GM13977 (cell line): ENCODE measurements at regions not wholly inside any gene's neighbourhood (a gene's known extent, or its start where the extent isn't known, plus 50 kb on each side); places are given as distances from the start of the nearest gene placed in this dataset.

Experiments
- DNase-seq: peaks from one replicate; pipeline ENCODE4 v3.0.0; 2012; ENCODE audit warnings: low spot score
- CTCF ChIP-seq: IDR thresholded peaks from 2 replicates; pipeline ENCODE4 v1.5.1; 2012; ENCODE audit warnings: mild to moderate bottlenecking, control low read depth; ENCODE audit not compliant: insufficient read depth; ENCODE audit errors: extremely low read depth, missing control alignments
- in situ Hi-C: fragments of 300-500 bp; cut with MboI; formaldehyde crosslinking; loops from one replicate; pipeline ENCODE4 v1.12.0; 2022; ENCODE audit warnings: low sequenced_read_pairs, low pct_unique_long_range_greater_than_20kb, mixed read lengths, inconsistent platforms; ENCODE audit not compliant: unreplicated experiment

GRCh38 chr1:184237588-184237987, 149.2 kb upstream of the C1orf21 start:
- DNase-seq = no peak
- in situ Hi-C loops = loop anchor here (25.0 kb wide), 1 partner anchor 425 kb away; no protein-coding TSS in a partner anchor
- no peak for TF ChIP-seq CTCF

GRCh38 chr1:184241446-184241845, 145.4 kb upstream of the C1orf21 start:
- in situ Hi-C loops = loop anchor here (25.0 kb wide), 1 partner anchor 421 kb away; no protein-coding TSS in a partner anchor
- TF ChIP-seq CTCF = no peak
- DNase-seq = no peak

GRCh38 chr1:184242507-184242943, 144.3 kb upstream of the C1orf21 start:
- DNase-seq = no peak
- in situ Hi-C loops = loop anchor here (25.0 kb wide), 1 partner anchor 420 kb away; no protein-coding TSS in a partner anchor

GRCh38 chr1:184244962-184245361, 141.9 kb upstream of the C1orf21 start:
- no peak for DNase-seq
- TF ChIP-seq CTCF = no peak
- in situ Hi-C loops = loop anchor here (25.0 kb wide), 1 partner anchor 417 kb away; no protein-coding TSS in a partner anchor

More at GRCh38 chr1:184242507-184242943, 144.3 kb upstream of the C1orf21 start:
- TF ChIP-seq CTCF = no peak

GRCh38 chr1:184247671-184248070, 139.2 kb upstream of the C1orf21 start:
- in situ Hi-C loops = loop anchor here (25.0 kb wide), 1 partner anchor 415 kb away; no protein-coding TSS in a partner anchor
- DNase-seq = no peak
- no peak for TF ChIP-seq CTCF

GRCh38 chr1:184253921-184254320, 132.9 kb upstream of the C1orf21 start:
- in situ Hi-C loops = no loop called here
- no peak for DNase-seq
- no peak for TF ChIP-seq CTCF
